Kidney (tissue), 13 donors: ENCODE measurements at regions not wholly inside any gene's neighbourhood (a gene's known extent, or its start where the extent isn't known, plus 50 kb on each side); places are given as distances from the start of the nearest gene placed in this dataset.

Experiments used
- DNase-seq, 5 donors: peaks; one replicate each; pipeline ENCODE4 v3.0.0-alpha.2; 2013 to 2020
- FAIRE-seq: peaks from 2 replicates; lab custom pipeline; 2012; peaks lifted over from hg19 to GRCh38; lab: Jason Lieb, UNC
- H3K27ac ChIP-seq, 2 donors: one replicate each; pipeline ENCODE4 v1.7.0; 2013; ENCODE audit warnings: low read depth in 2 of 2, low read length in 2 of 2, inconsistent platforms in 1 of 2
- H3K27me3 ChIP-seq: one replicate; pipeline ENCODE4 v1.7.1; 2013; ENCODE audit warnings: low read length, inconsistent platforms; ENCODE audit not compliant: control insufficient read depth, insufficient read depth
- H3K36me3 ChIP-seq, 3 donors: one replicate each; pipeline versions ENCODE4 v1.7.0 to v1.7.1; 2013; ENCODE audit warnings: low read length in 3 of 3, control low read depth in 1 of 3, inconsistent platforms in 1 of 3; ENCODE audit not compliant: insufficient read depth in 3 of 3, control insufficient read depth in 2 of 3
- H3K4me1 ChIP-seq, 3 donors: one replicate each; pipeline versions ENCODE4 v1.7.0 to v1.7.1; 2013; ENCODE audit warnings: low read length in 3 of 3, inconsistent platforms in 1 of 3, low read depth in 1 of 3; ENCODE audit not compliant: control insufficient read depth in 2 of 3, insufficient read depth in 2 of 3
- H3K4me3 ChIP-seq, 3 donors: one replicate each; pipeline versions ENCODE4 v1.7.0 to v1.8.1; 2013; ENCODE audit warnings: low read length in 3 of 3, control low read depth in 1 of 3, inconsistent platforms in 1 of 3
- H3K9ac ChIP-seq, 3 donors: one replicate each; pipeline versions ENCODE4 v1.7.0 to v1.7.1; 2013; ENCODE audit warnings: low read length in 3 of 3, control low read depth in 1 of 3, inconsistent platforms in 1 of 3
- H3K9me3 ChIP-seq, 3 donors: one replicate each; pipeline versions ENCODE4 v1.7.0 to v1.7.1; 2013; ENCODE audit warnings: low read length in 3 of 3, control low read depth in 1 of 3, inconsistent platforms in 1 of 3; ENCODE audit not compliant: control insufficient read depth in 2 of 3, insufficient read depth in 1 of 3
- intact Hi-C: fragments of 100-400 bp; cut with DNase I; formaldehyde crosslinking; loops from one replicate; pipeline ENCODE4 v1.11.1; 2022
- TF ChIP-seq, protein P1 (sequence below): IDR thresholded peaks from 3 replicates; pipeline ENCODE4 v1.5.1; 2012; ENCODE audit warnings: mild to moderate bottlenecking, moderate library complexity, borderline replicate concordance; ENCODE audit not compliant: insufficient read depth; ENCODE audit errors: extremely low read depth
- donor health status: control.
- donor health status: control.
- donor health status: control.
- donor health status: control.
- donor health status: control.
- donor health status: DM: yes; HTN: yes; CAD: no.
- donor health status: Normal renal cell carcinoma (clear cell type).

DNA sequence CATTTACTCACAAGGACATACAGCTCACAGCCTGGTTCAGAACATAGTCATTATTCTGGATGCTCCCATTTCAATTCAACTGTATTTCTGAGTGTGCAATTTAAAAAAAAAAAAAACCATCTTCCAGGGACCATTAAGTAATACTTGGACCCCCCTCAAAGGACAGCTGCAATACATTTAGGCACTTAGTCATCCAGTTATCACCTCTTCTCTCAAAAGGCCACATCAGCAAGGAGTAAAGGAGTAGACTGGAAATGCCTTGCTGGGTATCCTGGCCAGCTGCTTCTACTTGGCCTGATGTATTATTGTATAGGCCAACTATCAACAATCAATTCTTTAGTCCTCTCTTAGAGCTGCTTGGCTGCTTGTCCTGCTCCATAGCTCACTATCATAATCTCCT, 211.4 kb upstream of the SETMAR start:
- intact Hi-C loops, result no loop called here
- FAIRE-seq (no peak), DNase-seq (no peak)
- TF ChIP-seq, protein P1, sequence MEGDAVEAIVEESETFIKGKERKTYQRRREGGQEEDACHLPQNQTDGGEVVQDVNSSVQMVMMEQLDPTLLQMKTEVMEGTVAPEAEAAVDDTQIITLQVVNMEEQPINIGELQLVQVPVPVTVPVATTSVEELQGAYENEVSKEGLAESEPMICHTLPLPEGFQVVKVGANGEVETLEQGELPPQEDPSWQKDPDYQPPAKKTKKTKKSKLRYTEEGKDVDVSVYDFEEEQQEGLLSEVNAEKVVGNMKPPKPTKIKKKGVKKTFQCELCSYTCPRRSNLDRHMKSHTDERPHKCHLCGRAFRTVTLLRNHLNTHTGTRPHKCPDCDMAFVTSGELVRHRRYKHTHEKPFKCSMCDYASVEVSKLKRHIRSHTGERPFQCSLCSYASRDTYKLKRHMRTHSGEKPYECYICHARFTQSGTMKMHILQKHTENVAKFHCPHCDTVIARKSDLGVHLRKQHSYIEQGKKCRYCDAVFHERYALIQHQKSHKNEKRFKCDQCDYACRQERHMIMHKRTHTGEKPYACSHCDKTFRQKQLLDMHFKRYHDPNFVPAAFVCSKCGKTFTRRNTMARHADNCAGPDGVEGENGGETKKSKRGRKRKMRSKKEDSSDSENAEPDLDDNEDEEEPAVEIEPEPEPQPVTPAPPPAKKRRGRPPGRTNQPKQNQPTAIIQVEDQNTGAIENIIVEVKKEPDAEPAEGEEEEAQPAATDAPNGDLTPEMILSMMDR, result no peak
- no peaks in the 10 kb centered on the region for H3K9me3 ChIP-seq
- no peak overlapping the region for H3K4me3 ChIP-seq
- no peaks in the 10 kb centered on the region for H3K4me1 ChIP-seq
- no peak overlapping the region for H3K27ac ChIP-seq
- no peaks in the 10 kb centered on the region for H3K36me3 ChIP-seq
- H3K9ac ChIP-seq, result no peak overlapping the region
- H3K27me3 ChIP-seq, result no peaks in the 10 kb centered on the region

DNA sequence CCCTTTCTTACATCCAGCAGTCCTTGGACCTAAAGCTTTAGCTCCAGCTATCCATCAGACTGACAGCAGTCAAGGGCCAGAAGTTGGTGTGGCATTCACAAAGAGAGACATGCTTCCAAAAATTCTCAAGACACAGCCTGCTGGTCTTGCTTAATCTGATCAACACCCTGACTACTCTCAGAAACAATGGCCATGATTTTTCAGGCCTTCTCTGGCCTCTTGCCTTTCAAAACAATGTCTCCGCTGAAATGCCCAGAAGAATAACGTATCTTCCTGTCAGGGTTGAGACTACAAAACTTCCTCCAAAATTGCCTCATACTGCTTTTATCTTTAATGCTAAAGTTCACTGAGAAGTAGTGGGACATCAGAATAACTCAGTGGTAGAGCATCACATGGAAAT, 205.4 kb upstream of the SETMAR start:
- DNase-seq (no peak), FAIRE-seq (no peak)
- H3K27me3 ChIP-seq, result no peaks in the 10 kb centered on the region
- intact Hi-C loops, result no loop called here
- TF ChIP-seq, protein P1, result no peak
- H3K27ac ChIP-seq, result no peak overlapping the region
- no peak overlapping the region for H3K4me3 ChIP-seq
- H3K36me3 ChIP-seq, result no peaks in the 10 kb centered on the region
- no peak overlapping the region for H3K9ac ChIP-seq
- H3K9me3 ChIP-seq, result peaks cover 0 to 4% (median 3%) of the 10 kb centered on the region in 3 donors
- no peaks in the 10 kb centered on the region for H3K4me1 ChIP-seq

DNA sequence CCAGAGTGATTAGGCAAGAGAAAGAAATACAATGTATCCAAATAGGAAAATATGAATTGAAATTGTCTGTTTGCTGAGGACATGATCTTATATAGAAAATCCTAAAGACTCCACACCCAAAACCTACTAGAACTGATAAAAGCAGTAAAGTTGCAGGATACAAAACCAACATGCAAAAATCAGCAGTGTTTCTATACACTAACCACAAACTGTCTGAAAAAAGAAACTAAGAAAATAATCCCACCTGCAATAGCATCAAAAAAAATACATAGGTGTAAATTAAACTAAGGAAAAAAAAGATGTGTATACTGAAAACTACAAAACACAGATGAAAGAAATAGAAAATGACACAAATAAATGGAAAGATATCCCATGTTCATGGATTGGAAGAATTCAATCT, 203.6 kb upstream of the SETMAR start:
- H3K36me3 ChIP-seq, result no peaks in the 10 kb centered on the region
- no peaks in the 10 kb centered on the region for H3K27me3 ChIP-seq
- no peaks in the 10 kb centered on the region for H3K4me1 ChIP-seq
- intact Hi-C loops, result no loop called here
- no peak overlapping the region for H3K4me3 ChIP-seq
- H3K27ac ChIP-seq, result no peak overlapping the region
- TF ChIP-seq, protein P1, result no peak
- no peak overlapping the region for H3K9ac ChIP-seq
- DNase-seq, result no peak
- peaks cover 0 to 4% (median 3%) of the 10 kb centered on the region in 3 donors for H3K9me3 ChIP-seq
- no peak for FAIRE-seq

DNA sequence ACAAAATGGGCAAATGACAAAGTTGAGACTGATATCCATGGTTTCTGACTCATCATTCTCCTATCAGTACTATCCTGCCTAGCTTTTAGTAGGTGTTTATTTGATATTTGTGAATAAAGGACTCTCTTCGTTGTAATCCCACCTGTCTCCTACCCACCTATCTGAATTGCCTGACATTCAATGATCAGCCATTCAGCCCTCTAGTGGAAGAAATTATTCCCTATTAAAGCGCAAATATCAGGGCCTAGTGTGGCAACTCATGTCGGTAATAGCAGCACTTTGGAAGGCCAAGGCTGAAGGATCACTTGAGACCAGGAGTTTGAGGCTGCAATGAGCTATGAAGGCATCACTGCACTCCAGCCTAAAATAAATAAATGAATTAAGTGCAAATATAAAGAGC, 195.7 kb upstream of the SETMAR start:
- H3K4me1 ChIP-seq, result no peaks in the 10 kb centered on the region
- DNase-seq (no peak), FAIRE-seq (no peak)
- no peak overlapping the region for H3K4me3 ChIP-seq
- no peaks in the 10 kb centered on the region for H3K9me3 ChIP-seq
- TF ChIP-seq, protein P1, result no peak
- intact Hi-C loops, result no loop called here
- H3K27me3 ChIP-seq, result no peaks in the 10 kb centered on the region
- H3K27ac ChIP-seq, result no peak overlapping the region
- H3K9ac ChIP-seq, result no peak overlapping the region
- no peaks in the 10 kb centered on the region for H3K36me3 ChIP-seq
